ENCODE measurements at regions not wholly inside any gene's neighbourhood (a gene's known extent, or its start where the extent isn't known, plus 50 kb on each side); places are given as distances from the start of the nearest gene placed in this dataset.
"Not testable (repeated sequence)": the region's sequence is repeated elsewhere in the genome, so short reads cannot be mapped to it uniquely, and the experiment has no call there.

GRCh38 chr10:25724241-25724640 is 209.8 kb upstream of the MYO3A start:
- DNase-seq, result no peak

- DNase-seq, result no peak
Measured at GRCh38 chr10:25725917-25726716, 207.9 kb upstream of the MYO3A start.

GRCh38 chr10:25738776-25739175 is 195.3 kb upstream of the MYO3A start:
- DNase-seq, result no peak

- no peak for DNase-seq
Measured at GRCh38 chr10:25743832-25744231, 190.2 kb upstream of the MYO3A start.

- DNase-seq, result no peak
Measured at GRCh38 chr10:25744574-25744973, 189.5 kb upstream of the MYO3A start.

GRCh38 chr10:25745976-25746375 is 188.1 kb upstream of the MYO3A start:
- DNase-seq, result no peak

GRCh38 chr10:25747084-25747483 is 186.9 kb upstream of the MYO3A start:
- no peak for DNase-seq

GRCh38 chr10:25748509-25748908 is 185.5 kb upstream of the MYO3A start:
- DNase-seq, result no peak

GRCh38 chr10:25753776-25754175 is 180.3 kb upstream of the MYO3A start:
- DNase-seq, result no peak

GRCh38 chr10:25755874-25756273 is 178.2 kb upstream of the MYO3A start:
- DNase-seq, result not testable (repeated sequence)

- no peak for DNase-seq
Measured at GRCh38 chr10:25756784-25757183, 177.2 kb upstream of the MYO3A start.

- no peak for DNase-seq
Measured at GRCh38 chr10:25758041-25758457, 176.0 kb upstream of the MYO3A start.

- no peak for DNase-seq
Measured at GRCh38 chr10:25758511-25758910, 175.5 kb upstream of the MYO3A start.

- no peak for DNase-seq
Measured at GRCh38 chr10:25761937-25762336, 172.1 kb upstream of the MYO3A start.

- no peak for DNase-seq
Measured at GRCh38 chr10:25766213-25766612, 167.8 kb upstream of the MYO3A start.

GRCh38 chr10:25766687-25767221 is 167.3 kb upstream of the MYO3A start:
- no peak for DNase-seq

GRCh38 chr10:25768167-25768566 is 165.9 kb upstream of the MYO3A start:
- no peak for DNase-seq

GRCh38 chr10:25778646-25779045 is 155.4 kb upstream of the MYO3A start:
- DNase-seq, result no peak

- no peak for DNase-seq
Measured at GRCh38 chr10:25786161-25786560, 147.9 kb upstream of the MYO3A start.

- DNase-seq, result no peak
Measured at GRCh38 chr10:25786899-25787298, 147.1 kb upstream of the MYO3A start.

- DNase-seq, result no peak
Measured at GRCh38 chr10:25797888-25798429, 136.1 kb upstream of the MYO3A start.

- DNase-seq, result no peak
Measured at GRCh38 chr10:25804505-25804904, 129.5 kb upstream of the MYO3A start.

- no peak for DNase-seq
Measured at GRCh38 chr10:25805986-25806385, 128.0 kb upstream of the MYO3A start.

- no peak for DNase-seq
Measured at GRCh38 chr10:25808372-25808771, 125.7 kb upstream of the MYO3A start.

Data from effector CD4-positive, alpha-beta T cell (primary cell).